ENCODE measurements at regions not wholly inside any gene's neighbourhood (a gene's known extent, or its start where the extent isn't known, plus 50 kb on each side); places are given as distances from the start of the nearest gene placed in this dataset.

DNA sequence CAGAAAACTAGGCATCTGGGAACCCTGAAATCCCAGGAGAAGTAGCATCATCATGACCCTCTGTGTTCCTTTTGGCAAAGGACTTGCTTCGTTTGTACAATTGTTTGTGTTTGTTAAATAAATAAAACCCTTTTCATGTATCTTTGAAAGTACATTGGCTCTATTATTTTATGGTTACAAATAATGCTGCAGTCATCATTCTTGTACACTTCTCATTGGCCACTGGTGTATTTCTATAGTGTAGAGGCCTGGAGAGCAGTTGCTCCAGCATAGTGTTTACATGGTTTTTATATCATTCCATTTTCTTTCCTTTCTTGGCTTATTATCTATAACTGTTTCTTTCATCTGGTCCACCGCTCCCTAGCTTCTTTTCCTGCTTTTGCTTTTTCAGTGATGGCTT lies 253.3 kb downstream of the FAM72C start:
- in situ Hi-C loops (cut with HindIII; ENCODE audit: extremely low pct_ligation_motif_present, low pct_unique_long_range_greater_than_20kb) (no loop called here), intact Hi-C loops (cut with micrococcal nuclease; ENCODE audit: unreplicated experiment) (no loop called here)
- H4K20me1 ChIP-seq (ENCODE audit: insufficient read depth, low read length) = no peaks in the 10 kb centered on the region
- peaks cover 6 to 19% of the 10 kb centered on the region in 2 experiments; a peak in 2 of 5 replicates for H3K27me3 ChIP-seq (ENCODE audit: control insufficient read depth in 1 of 2, insufficient read depth in 2 of 2, low read length in 2 of 2)
- no peak for ATAC-seq
- no peak overlapping the region for H3K4me2 ChIP-seq (ENCODE audit: low read depth, low read length)
- no peak overlapping the region for H2AFZ ChIP-seq (ENCODE audit: low read length)
- no peaks in the 10 kb centered on the region for H3K4me1 ChIP-seq (ENCODE audit: insufficient read depth, low read length)
- no peak overlapping the region for H3K27ac ChIP-seq (ENCODE audit: extremely low read length, insufficient read depth, low read length)
- no peak for TF ChIP-seq ZNF326 (CRISPR knock-in tag; IDR thresholded peaks at IDR 0.05; ENCODE audit: borderline replicate concordance)
- no peak for TF ChIP-seq ZNF205 (CRISPR knock-in tag; IDR thresholded peaks at IDR 0.05)
- TF ChIP-seq, protein P1, sequence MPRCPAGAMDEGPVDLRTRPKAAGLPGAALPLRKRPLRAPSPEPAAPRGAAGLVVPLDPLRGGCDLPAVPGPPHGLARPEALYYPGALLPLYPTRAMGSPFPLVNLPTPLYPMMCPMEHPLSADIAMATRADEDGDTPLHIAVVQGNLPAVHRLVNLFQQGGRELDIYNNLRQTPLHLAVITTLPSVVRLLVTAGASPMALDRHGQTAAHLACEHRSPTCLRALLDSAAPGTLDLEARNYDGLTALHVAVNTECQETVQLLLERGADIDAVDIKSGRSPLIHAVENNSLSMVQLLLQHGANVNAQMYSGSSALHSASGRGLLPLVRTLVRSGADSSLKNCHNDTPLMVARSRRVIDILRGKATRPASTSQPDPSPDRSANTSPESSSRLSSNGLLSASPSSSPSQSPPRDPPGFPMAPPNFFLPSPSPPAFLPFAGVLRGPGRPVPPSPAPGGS (CRISPR knock-in tag; IDR thresholded peaks at IDR 0.05) = no peak
- TF ChIP-seq SMARCC2 (IDR thresholded peaks at IDR 0.05) = no peak
- TF ChIP-seq, protein P2, sequence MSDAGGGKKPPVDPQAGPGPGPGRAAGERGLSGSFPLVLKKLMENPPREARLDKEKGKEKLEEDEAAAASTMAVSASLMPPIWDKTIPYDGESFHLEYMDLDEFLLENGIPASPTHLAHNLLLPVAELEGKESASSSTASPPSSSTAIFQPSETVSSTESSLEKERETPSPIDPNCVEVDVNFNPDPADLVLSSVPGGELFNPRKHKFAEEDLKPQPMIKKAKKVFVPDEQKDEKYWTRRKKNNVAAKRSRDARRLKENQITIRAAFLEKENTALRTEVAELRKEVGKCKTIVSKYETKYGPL (CRISPR knock-in tag; IDR thresholded peaks at IDR 0.05) = no peak
- TF ChIP-seq EEA1 (CRISPR knock-in tag; IDR thresholded peaks at IDR 0.05; ENCODE audit: borderline replicate concordance) = no peak
- no peak for TF ChIP-seq GATAD2A (CRISPR knock-in tag; IDR thresholded peaks at IDR 0.05)
- peak; percentile 35 to 71; a peak in 3 of 4 replicates for TF ChIP-seq MAFK (conservative IDR thresholded peaks at IDR 0.05 in 1 of 2, IDR thresholded peaks at IDR 0.05 in 1 of 2; ENCODE audit: low read length in 2 of 2)
- no peak for TF ChIP-seq MZF1 (CRISPR knock-in tag; IDR thresholded peaks at IDR 0.05; ENCODE audit: borderline replicate concordance)
- TF ChIP-seq MAFF (IDR thresholded peaks at IDR 0.05; ENCODE audit: low read depth, low read length) = peak; percentile 14; the same call in 1 of the 2 replicates
- no peak for TF ChIP-seq REPIN1 (CRISPR knock-in tag; IDR thresholded peaks at IDR 0.05; ENCODE audit: borderline replicate concordance, low read depth)
- TF ChIP-seq HNRNPL (IDR thresholded peaks at IDR 0.05; ENCODE audit: low read depth, low read length) = no peak
- H3K9ac ChIP-seq (ENCODE audit: insufficient read depth, low read depth, low read length) = no peak overlapping the region
- FAIRE-seq = no peak
- no peaks in the 10 kb centered on the region for H3K9me3 ChIP-seq (ENCODE audit: low read length)
- H3K36me3 ChIP-seq (replicated peaks in 1 of 2; ENCODE audit: control insufficient read depth in 1 of 2, insufficient read depth in 2 of 2, low read length in 2 of 2) = no peaks in the 10 kb centered on the region
- WGBS (ENCODE audit: low lambda C conversion rate) = 2% methylated on average over 2 of the region's 2 CpGs
- no peak overlapping the region for H3K4me3 ChIP-seq (replicated peaks in 1 of 3; ENCODE audit: insufficient read depth in 1 of 3, low read depth in 2 of 3, low read length in 3 of 3)
- no peaks in the 10 kb centered on the region for H3K79me2 ChIP-seq (ENCODE audit: insufficient read depth, low read length)
- POLR2A ChIA-PET = no interaction called here
- CTCF ChIA-PET (ENCODE audit: low intra/inter-chr PET ratio, low total read pairs) = no interaction called here
- no TSS peak for BruUV-seq (replicated peaks)
- no peak for DNase-seq (ENCODE audit: low spot score)
